HG03175 (cell line): ENCODE measurements at regions not wholly inside any gene's neighbourhood (a gene's known extent, or its start where the extent isn't known, plus 50 kb on each side); places are given as distances from the start of the nearest gene placed in this dataset.

Source experiments
- ATAC-seq: cut with Tn5 transposase; IDR thresholded peaks from one replicate; pipeline ENCODE4 v1.9.1; 2021; ENCODE audit warnings: mild to moderate bottlenecking, moderate library complexity; ENCODE audit not compliant: unreplicated experiment

DNA sequence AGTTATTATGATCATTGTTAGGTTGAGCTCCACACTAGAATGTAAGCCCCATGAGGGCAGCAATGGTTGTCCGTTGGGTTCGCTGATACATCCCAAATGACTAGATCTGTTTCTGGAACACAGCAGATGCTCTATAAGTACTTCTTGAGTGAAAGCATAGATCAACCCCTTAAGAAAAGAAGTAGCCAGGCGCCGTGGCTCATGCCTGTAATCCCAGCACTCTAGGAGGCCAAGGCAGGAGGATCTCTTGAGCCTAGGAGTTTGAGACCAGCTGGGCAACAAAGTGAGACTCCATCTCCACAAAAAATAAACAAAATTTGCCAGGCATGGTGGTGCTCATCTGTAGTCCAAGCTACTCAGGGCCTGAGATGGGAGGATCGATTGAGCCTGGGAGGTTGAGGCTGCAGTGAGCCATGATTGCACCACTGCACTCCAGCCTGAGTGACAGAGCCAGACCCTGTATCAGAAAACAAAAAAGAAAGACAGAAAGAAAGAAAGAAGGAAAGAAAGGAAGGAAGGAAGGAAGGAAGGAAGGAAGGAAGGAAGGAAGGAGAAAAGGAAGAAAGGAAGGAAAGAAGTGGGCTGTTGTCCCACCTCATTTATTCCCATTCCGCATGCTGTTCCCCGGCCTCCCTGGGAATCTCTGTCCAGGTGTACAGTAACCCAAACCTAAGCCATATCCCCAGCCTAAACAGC lies 54.4 kb upstream of the RPL38 start:
- ATAC-seq = no peak

GRCh38 chr17:74149597-74150427 lies 53.7 kb upstream of the RPL38 start:
- no peak for ATAC-seq

DNA sequence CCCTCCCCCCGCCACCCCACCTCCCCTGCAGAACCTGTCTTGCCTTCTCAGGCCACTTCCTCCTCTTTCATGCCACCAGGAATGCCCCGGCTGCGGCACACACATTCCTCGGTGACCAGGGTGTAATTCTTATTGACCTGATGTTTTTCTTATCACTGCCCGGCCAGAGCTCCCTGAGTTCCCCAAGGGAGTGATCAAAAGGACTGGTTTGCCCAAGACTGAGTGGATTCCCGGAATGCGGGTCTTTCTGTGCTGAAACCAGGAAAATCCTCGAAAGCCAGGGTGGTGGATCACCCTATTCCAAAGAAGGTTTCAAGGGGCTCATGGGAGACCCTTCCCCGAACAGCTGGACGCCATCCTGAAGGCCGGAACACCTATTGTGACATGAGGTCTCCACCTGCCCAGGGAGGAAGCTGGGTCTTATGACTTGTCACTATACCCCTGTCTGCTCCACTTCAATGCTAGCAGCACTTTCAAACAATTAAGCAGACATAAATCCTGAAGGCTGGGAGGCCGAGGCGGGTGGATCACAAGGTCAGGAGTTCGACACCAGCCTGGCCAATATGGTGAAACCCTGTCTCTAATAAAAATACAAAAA lies 53.0 kb upstream of the RPL38 start:
- ATAC-seq = no peak

GRCh38 chr17:74151551-74152315 lies 51.7 kb upstream of the RPL38 start:
- no peak for ATAC-seq

GRCh38 chr17:74152591-74153455 lies 50.7 kb upstream of the RPL38 start:
- no peak for ATAC-seq

DNA sequence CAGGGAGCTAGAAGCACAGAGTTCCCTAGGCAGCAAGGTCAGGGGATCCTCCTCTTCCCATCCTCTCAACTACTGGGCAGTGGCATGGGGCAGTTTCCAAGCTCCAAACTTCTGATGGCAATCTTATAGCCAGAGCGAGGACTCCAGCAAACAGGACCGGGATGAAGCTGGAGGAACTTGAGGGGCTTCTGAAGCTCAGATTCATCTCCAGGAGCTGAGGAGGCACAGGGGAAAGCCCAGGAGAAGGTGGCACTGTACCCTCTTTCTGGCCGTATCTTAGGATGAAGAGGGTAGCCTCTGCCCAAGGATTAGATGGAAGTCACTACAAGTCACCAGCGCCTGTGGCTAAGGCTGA lies 50.0 kb upstream of the RPL38 start:
- ATAC-seq = no peak
